ENCODE measurements at regions not wholly inside any gene's neighbourhood (a gene's known extent, or its start where the extent isn't known, plus 50 kb on each side); places are given as distances from the start of the nearest gene placed in this dataset.

DNA sequence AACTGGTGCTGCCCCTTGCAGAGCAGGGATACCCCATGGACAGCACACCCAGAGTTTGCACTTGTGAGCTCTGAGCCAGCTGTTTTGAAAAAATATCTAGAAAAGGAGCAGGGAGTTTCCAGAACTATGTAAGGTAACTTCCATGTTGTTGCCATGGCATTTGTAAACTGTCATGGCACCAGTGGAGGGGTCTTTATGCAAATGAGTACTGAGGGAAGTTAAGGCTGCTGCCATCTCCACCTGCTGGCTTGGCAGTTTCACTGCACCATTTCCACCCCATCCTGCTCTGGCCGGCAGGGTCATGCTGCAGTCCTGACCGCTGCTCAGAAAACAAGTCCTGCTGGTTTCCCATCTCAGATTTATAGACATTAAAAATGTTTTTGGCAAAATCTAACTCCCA lies 52.3 kb upstream of the SNTG2 start:
- H3K9me3 ChIP-seq (ENCODE audit: low read depth): no peaks in the 10 kb centered on the region
- H3K27ac ChIP-seq: no peak overlapping the region
- no peaks in the 10 kb centered on the region for H3K36me3 ChIP-seq (replicated peaks; ENCODE audit: insufficient read depth, low read depth)
- TF ChIP-seq EZH2 (IDR thresholded peaks at IDR 0.05; ENCODE audit: borderline replicate concordance) (no peak), EZH2phosphoT487 (IDR thresholded peaks at IDR 0.05; ENCODE audit: low read depth, severe bottlenecking, unreplicated experiment) (no peak)
- TF ChIP-seq, protein P1, sequence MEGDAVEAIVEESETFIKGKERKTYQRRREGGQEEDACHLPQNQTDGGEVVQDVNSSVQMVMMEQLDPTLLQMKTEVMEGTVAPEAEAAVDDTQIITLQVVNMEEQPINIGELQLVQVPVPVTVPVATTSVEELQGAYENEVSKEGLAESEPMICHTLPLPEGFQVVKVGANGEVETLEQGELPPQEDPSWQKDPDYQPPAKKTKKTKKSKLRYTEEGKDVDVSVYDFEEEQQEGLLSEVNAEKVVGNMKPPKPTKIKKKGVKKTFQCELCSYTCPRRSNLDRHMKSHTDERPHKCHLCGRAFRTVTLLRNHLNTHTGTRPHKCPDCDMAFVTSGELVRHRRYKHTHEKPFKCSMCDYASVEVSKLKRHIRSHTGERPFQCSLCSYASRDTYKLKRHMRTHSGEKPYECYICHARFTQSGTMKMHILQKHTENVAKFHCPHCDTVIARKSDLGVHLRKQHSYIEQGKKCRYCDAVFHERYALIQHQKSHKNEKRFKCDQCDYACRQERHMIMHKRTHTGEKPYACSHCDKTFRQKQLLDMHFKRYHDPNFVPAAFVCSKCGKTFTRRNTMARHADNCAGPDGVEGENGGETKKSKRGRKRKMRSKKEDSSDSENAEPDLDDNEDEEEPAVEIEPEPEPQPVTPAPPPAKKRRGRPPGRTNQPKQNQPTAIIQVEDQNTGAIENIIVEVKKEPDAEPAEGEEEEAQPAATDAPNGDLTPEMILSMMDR (IDR thresholded peaks at IDR 0.05; ENCODE audit: poor library complexity): peak; percentile 11
- DNase-seq (ENCODE audit: low spot score): peak; percentile 21
- H2AFZ ChIP-seq: no peak overlapping the region
- H3K4me2 ChIP-seq: no peak overlapping the region
- H4K20me1 ChIP-seq (ENCODE audit: insufficient read depth, poor library complexity, severe bottlenecking): no peaks in the 10 kb centered on the region
- 65% methylated on average over 2 of the region's 2 CpGs for WGBS (ENCODE audit: low lambda C conversion rate, missing lambda C conversion rate)
- no peaks in the 10 kb centered on the region for H3K4me1 ChIP-seq (ENCODE audit: insufficient read depth)
- no peaks in the 10 kb centered on the region for H3K9me2 ChIP-seq (replicated peaks; ENCODE audit: insufficient read depth)
- H3K4me3 ChIP-seq: no peak overlapping the region
- H3K27me3 ChIP-seq: no peaks in the 10 kb centered on the region
- no peaks in the 10 kb centered on the region for H3K79me2 ChIP-seq

DNA sequence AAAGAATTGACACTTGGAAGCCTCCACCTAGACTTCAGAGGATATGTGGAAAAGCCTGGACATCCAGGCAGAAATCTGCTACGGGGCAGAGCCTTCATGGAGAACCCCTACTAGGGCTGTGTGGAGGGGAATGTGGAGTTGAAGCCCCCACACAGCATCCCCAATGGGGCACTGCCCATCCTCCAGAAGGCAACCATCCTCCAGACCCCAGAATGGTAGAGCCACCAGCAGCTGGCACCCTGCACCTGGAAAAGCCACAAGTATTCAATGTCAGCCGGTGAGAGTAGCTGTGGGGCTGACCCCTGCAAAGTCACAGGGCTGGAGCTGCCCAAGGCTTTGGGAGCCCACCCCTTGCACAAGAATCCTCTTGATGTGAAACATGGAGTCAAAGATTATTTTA lies 53.6 kb upstream of the SNTG2 start:
- Histone ChIP-seq H3K4me2 (no peak overlapping the region), H3K36me3 (replicated peaks; ENCODE audit: insufficient read depth, low read depth) (no peaks in the 10 kb centered on the region), H3K4me3 (no peak overlapping the region), H4K20me1 (ENCODE audit: insufficient read depth, poor library complexity, severe bottlenecking) (no peaks in the 10 kb centered on the region), H2AFZ (no peak overlapping the region), H3K9me2 (replicated peaks; ENCODE audit: insufficient read depth) (no peaks in the 10 kb centered on the region), H3K79me2 (no peaks in the 10 kb centered on the region), H3K27me3 (no peaks in the 10 kb centered on the region), H3K4me1 (ENCODE audit: insufficient read depth) (no peaks in the 10 kb centered on the region), H3K9me3 (ENCODE audit: low read depth) (no peaks in the 10 kb centered on the region), H3K27ac (no peak overlapping the region)
- DNase-seq (ENCODE audit: low spot score): no peak
- TF ChIP-seq EZH2 (IDR thresholded peaks at IDR 0.05; ENCODE audit: borderline replicate concordance) (no peak), EZH2phosphoT487 (IDR thresholded peaks at IDR 0.05; ENCODE audit: low read depth, severe bottlenecking, unreplicated experiment) (no peak)
- TF ChIP-seq, protein P1 (IDR thresholded peaks at IDR 0.05; ENCODE audit: poor library complexity): no peak
- 96% methylated on average over 2 of the region's 2 CpGs for WGBS (ENCODE audit: low lambda C conversion rate, missing lambda C conversion rate)

DNA sequence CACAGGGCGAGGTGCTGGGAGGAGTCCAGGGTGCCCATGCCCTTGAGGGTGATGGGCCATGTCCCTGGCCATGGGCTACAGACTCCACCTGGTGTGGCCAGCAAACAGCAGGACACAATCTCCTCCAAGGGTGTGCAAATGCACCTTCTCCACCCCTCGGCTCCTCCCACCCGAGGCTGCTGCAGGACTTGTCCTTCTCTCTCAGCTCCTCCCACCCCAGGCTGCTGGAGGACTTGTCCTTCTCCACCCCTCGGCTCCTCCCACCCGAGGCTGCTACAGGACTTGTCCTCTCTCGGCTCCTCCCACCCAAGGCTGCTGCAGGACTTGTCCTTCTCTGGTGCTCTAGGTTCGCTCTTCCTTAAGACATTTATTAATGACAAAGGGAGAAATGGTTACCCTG lies 57.3 kb upstream of the SNTG2 start:
- Histone ChIP-seq H3K9me3 (ENCODE audit: low read depth) (no peaks in the 10 kb centered on the region), H3K79me2 (no peaks in the 10 kb centered on the region), H3K27ac (no peak overlapping the region), H3K4me1 (ENCODE audit: insufficient read depth) (no peaks in the 10 kb centered on the region), H3K9me2 (replicated peaks; ENCODE audit: insufficient read depth) (no peaks in the 10 kb centered on the region), H3K27me3 (peaks cover 4% of the 10 kb centered on the region), H3K4me2 (no peak overlapping the region), H4K20me1 (ENCODE audit: insufficient read depth, poor library complexity, severe bottlenecking) (no peaks in the 10 kb centered on the region), H3K4me3 (no peak overlapping the region), H3K36me3 (replicated peaks; ENCODE audit: insufficient read depth, low read depth) (no peaks in the 10 kb centered on the region), H2AFZ (no peak overlapping the region)
- WGBS (ENCODE audit: low lambda C conversion rate, missing lambda C conversion rate): 52% methylated on average over 7 of the region's 7 CpGs
- TF ChIP-seq, protein P1 (IDR thresholded peaks at IDR 0.05; ENCODE audit: poor library complexity): no peak
- TF ChIP-seq EZH2 (IDR thresholded peaks at IDR 0.05; ENCODE audit: borderline replicate concordance) (no peak), EZH2phosphoT487 (IDR thresholded peaks at IDR 0.05; ENCODE audit: low read depth, severe bottlenecking, unreplicated experiment) (no peak)
- peak; percentile 68 for DNase-seq (ENCODE audit: low spot score)

DNA sequence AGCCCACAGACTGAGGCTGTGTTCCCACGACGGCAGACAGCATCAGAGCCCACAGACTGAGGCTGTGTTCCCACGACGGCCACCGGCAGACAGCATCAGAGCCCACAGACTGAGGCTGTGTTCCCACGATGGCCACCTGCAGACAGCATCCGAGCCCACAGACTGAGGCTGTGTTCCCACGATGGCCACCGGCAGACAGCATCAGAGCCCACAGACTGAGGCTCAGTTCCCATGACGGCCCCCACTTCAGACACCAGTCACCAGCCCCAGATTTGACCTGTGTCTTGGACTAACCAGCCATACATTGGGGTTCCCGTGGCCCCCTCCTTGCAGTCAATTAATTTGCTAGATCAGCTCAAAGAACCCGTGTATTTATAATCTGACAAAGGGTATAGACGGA lies 57.8 kb upstream of the SNTG2 start:
- no peak for DNase-seq (ENCODE audit: low spot score)
- Histone ChIP-seq H3K27me3 (peaks cover 4% of the 10 kb centered on the region), H3K9me3 (ENCODE audit: low read depth) (no peaks in the 10 kb centered on the region), H3K36me3 (replicated peaks; ENCODE audit: insufficient read depth, low read depth) (no peaks in the 10 kb centered on the region), H3K4me2 (no peak overlapping the region), H3K27ac (no peak overlapping the region), H3K79me2 (no peaks in the 10 kb centered on the region), H3K4me1 (ENCODE audit: insufficient read depth) (no peaks in the 10 kb centered on the region), H2AFZ (no peak overlapping the region), H4K20me1 (ENCODE audit: insufficient read depth, poor library complexity, severe bottlenecking) (no peaks in the 10 kb centered on the region), H3K9me2 (replicated peaks; ENCODE audit: insufficient read depth) (no peaks in the 10 kb centered on the region), H3K4me3 (no peak overlapping the region)
- 91% methylated on average over 12 of the region's 13 CpGs for WGBS (ENCODE audit: low lambda C conversion rate, missing lambda C conversion rate)
- TF ChIP-seq, protein P1 (IDR thresholded peaks at IDR 0.05; ENCODE audit: poor library complexity): no peak
- TF ChIP-seq EZH2phosphoT487 (IDR thresholded peaks at IDR 0.05; ENCODE audit: low read depth, severe bottlenecking, unreplicated experiment) (no peak), EZH2 (IDR thresholded peaks at IDR 0.05; ENCODE audit: borderline replicate concordance) (no peak)

All from hepatocyte (in vitro differentiated cells).